Urothelium cell line (cell line): ENCODE measurements at regions not wholly inside any gene's neighbourhood (a gene's known extent, or its start where the extent isn't known, plus 50 kb on each side); places are given as distances from the start of the nearest gene placed in this dataset.

Experiments
- DNase-seq: peaks from one replicate; pipeline ENCODE4 v3.0.0; 2011; ENCODE audit warnings: low spot score, mixed read lengths
- FAIRE-seq: peaks from 2 replicates; lab custom pipeline; 2011; peaks lifted over from hg19 to GRCh38; lab: Jason Lieb, UNC

- DNase-seq (no peak), FAIRE-seq (no peak)
These were observed 205.0 kb downstream of the RBFOX3 start for GRCh38 chr17:79405823-79406222.

GRCh38 chr17:79404136-79404911, 206.5 kb downstream of the RBFOX3 start:
- DNase-seq: no peak
- peak; percentile 56 for FAIRE-seq

GRCh38 chr17:79401704-79402674, 208.9 kb downstream of the RBFOX3 start:
- FAIRE-seq: no peak

GRCh38 chr17:79400989-79401703, 209.7 kb downstream of the RBFOX3 start:
- DNase-seq (peak; percentile 89), FAIRE-seq (peak; percentile 81)

More at GRCh38 chr17:79401704-79402674, 208.9 kb downstream of the RBFOX3 start:
- DNase-seq: no peak

GRCh38 chr17:79399610-79400144, 211.2 kb downstream of the RBFOX3 start:
- no peak for DNase-seq
- FAIRE-seq: no peak

- no peak for DNase-seq
- no peak for FAIRE-seq
These were observed 212.4 kb downstream of the RBFOX3 start for GRCh38 chr17:79398441-79398840.

GRCh38 chr17:79396696-79397095, 214.2 kb downstream of the RBFOX3 start:
- FAIRE-seq: no peak

GRCh38 chr17:79395545-79395944, 215.3 kb downstream of the RBFOX3 start:
- no peak for DNase-seq
- FAIRE-seq: no peak

More at GRCh38 chr17:79396696-79397095, 214.2 kb downstream of the RBFOX3 start:
- no peak for DNase-seq

- no peak for FAIRE-seq
- no peak for DNase-seq
These were observed 215.8 kb downstream of the RBFOX3 start for GRCh38 chr17:79395066-79395465.

- FAIRE-seq: peak; percentile 98
These were observed 217.3 kb downstream of the RBFOX3 start for GRCh38 chr17:79393358-79394052.

GRCh38 chr17:79392598-79392997, 218.3 kb downstream of the RBFOX3 start:
- peak; percentile 90 for FAIRE-seq
- no peak for DNase-seq

More at GRCh38 chr17:79393358-79394052, 217.3 kb downstream of the RBFOX3 start:
- DNase-seq: peak; percentile 92

GRCh38 chr17:79391376-79392233, 219.2 kb downstream of the RBFOX3 start:
- FAIRE-seq: peak; percentile 88
- peak; percentile 90 for DNase-seq

- FAIRE-seq: no peak
- DNase-seq: no peak
These were observed 221.0 kb downstream of the RBFOX3 start for GRCh38 chr17:79389896-79390295.

- peak; percentile 90 for DNase-seq
- FAIRE-seq: peak; percentile 61
These were observed 222.1 kb downstream of the RBFOX3 start for GRCh38 chr17:79388556-79389295.

- DNase-seq: no peak
These were observed 223.1 kb downstream of the RBFOX3 start for GRCh38 chr17:79387783-79388182.

GRCh38 chr17:79385962-79386563, 224.8 kb downstream of the RBFOX3 start:
- DNase-seq: no peak
- no peak for FAIRE-seq

More at GRCh38 chr17:79387783-79388182, 223.1 kb downstream of the RBFOX3 start:
- peak; percentile 100 for FAIRE-seq

- FAIRE-seq (no peak), DNase-seq (no peak)
These were observed 228.5 kb downstream of the RBFOX3 start for GRCh38 chr17:79382313-79382712.
